CD4-positive, CD25-positive, alpha-beta regulatory T cell (primary cell): ENCODE measurements at regions not wholly inside any gene's neighbourhood (a gene's known extent, or its start where the extent isn't known, plus 50 kb on each side); places are given as distances from the start of the nearest gene placed in this dataset.

Experiments used
- ATAC-seq, 2 donors: fragments of 150-1000 bp; cut with Tn5 transposase; one replicate each; pipeline ENCODE4 v1.10.0; 2021; ENCODE audit warnings: low read depth in 2 of 2, moderate number of reproducible peaks in 2 of 2, moderate library complexity in 1 of 2
- DNase-seq, 3 donors: peaks; one replicate each; pipeline versions ENCODE4 v3.0.0 to v3.0.0-alpha.2; 2012 to 2022; ENCODE audit warnings: mixed read lengths in 1 of 3
- H3K27ac ChIP-seq: one replicate; pipeline ENCODE4 v1.7.0; 2013; ENCODE audit warnings: mild to moderate bottlenecking, low read length; ENCODE audit not compliant: insufficient read depth, poor library complexity, severe bottlenecking
- H3K27me3 ChIP-seq: one replicate; pipeline ENCODE4 v1.7.0; 2013; ENCODE audit warnings: low read length; ENCODE audit not compliant: control insufficient read depth, insufficient read depth
- H3K36me3 ChIP-seq: one replicate; pipeline ENCODE4 v1.7.0; 2013; ENCODE audit warnings: mild to moderate bottlenecking, low read length, moderate library complexity; ENCODE audit not compliant: control insufficient read depth, insufficient read depth
- H3K4me1 ChIP-seq: 2 replicates; pipeline ENCODE4 v1.7.0; 2013; ENCODE audit warnings: mild to moderate bottlenecking, low read length; ENCODE audit not compliant: insufficient read depth, control insufficient read depth, poor library complexity, severe bottlenecking
- H3K4me3 ChIP-seq: one replicate; pipeline ENCODE4 v1.7.0; 2013; ENCODE audit warnings: low read depth, mild to moderate bottlenecking, low read length, moderate library complexity
- H3K9me3 ChIP-seq, 2 experiments: 1 replicate in 1 of 2; 2 replicates in 1 of 2; pipeline ENCODE4 v1.7.0; 2013; ENCODE audit warnings: low read length in 2 of 2, mild to moderate bottlenecking in 1 of 2, moderate library complexity in 1 of 2; ENCODE audit not compliant: control insufficient read depth in 2 of 2
- H3K27ac Mint-ChIP-seq, 3 donors: one replicate each; pipeline ENCODE4 v1.8.0; 2020 to 2022; ENCODE audit warnings: mild to moderate bottlenecking in 3 of 3, mixed read lengths in 3 of 3, moderate library complexity in 2 of 3
- H3K27me3 Mint-ChIP-seq: one replicate; pipeline ENCODE4 v1.8.0; 2022; ENCODE audit warnings: mild to moderate bottlenecking, mixed read lengths
- H3K36me3 Mint-ChIP-seq: one replicate; pipeline ENCODE4 v1.8.0; 2020; ENCODE audit warnings: mixed read lengths
- H3K4me1 Mint-ChIP-seq, 4 donors: one replicate each; pipeline ENCODE4 v1.8.0; 2020 to 2022; ENCODE audit warnings: mixed read lengths in 4 of 4, mild to moderate bottlenecking in 1 of 4
- H3K4me3 Mint-ChIP-seq, 4 donors: one replicate each; pipeline ENCODE4 v1.8.0; 2020 to 2022; ENCODE audit warnings: mild to moderate bottlenecking in 4 of 4, mixed read lengths in 4 of 4, moderate library complexity in 3 of 4
- H3K9me3 Mint-ChIP-seq, 7 donors: one replicate each; pipeline ENCODE4 v1.8.0; 2020 to 2022; ENCODE audit warnings: mixed read lengths in 7 of 7, mild to moderate bottlenecking in 3 of 7, moderate library complexity in 2 of 7

GRCh38 chr11:127564810-127565209, 564.2 kb upstream of the KIRREL3 start:
- no peaks in the 10 kb centered on the region for H3K4me1 Mint-ChIP-seq
- no peak overlapping the region for H3K4me3 ChIP-seq
- H3K27me3 Mint-ChIP-seq = no peaks in the 10 kb centered on the region
- H3K27ac ChIP-seq = no peak overlapping the region
- no peaks in the 10 kb centered on the region for H3K36me3 ChIP-seq
- H3K9me3 Mint-ChIP-seq = peaks cover 0 to 2% (median 0%) of the 10 kb centered on the region in 7 donors
- H3K9me3 ChIP-seq = no peaks in the 10 kb centered on the region
- no peaks in the 10 kb centered on the region for H3K27me3 ChIP-seq
- DNase-seq (no peak), ATAC-seq (no peak)
- H3K4me3 Mint-ChIP-seq = no peak overlapping the region
- H3K27ac Mint-ChIP-seq = no peak overlapping the region
- H3K36me3 Mint-ChIP-seq = no peaks in the 10 kb centered on the region
- H3K4me1 ChIP-seq = no peaks in the 10 kb centered on the region

GRCh38 chr11:127559978-127560377, 559.4 kb upstream of the KIRREL3 start:
- Mint-ChIP-seq H3K27me3 (no peaks in the 10 kb centered on the region), H3K9me3 (peaks cover 0 to 1% (median 0%) of the 10 kb centered on the region in 7 donors), H3K27ac (no peak overlapping the region), H3K36me3 (no peaks in the 10 kb centered on the region), H3K4me3 (no peak overlapping the region), H3K4me1 (no peaks in the 10 kb centered on the region)
- no peaks in the 10 kb centered on the region for H3K36me3 ChIP-seq
- H3K4me3 ChIP-seq = no peak overlapping the region
- H3K4me1 ChIP-seq = no peaks in the 10 kb centered on the region
- no peak overlapping the region for H3K27ac ChIP-seq
- H3K27me3 ChIP-seq = no peaks in the 10 kb centered on the region
- no peaks in the 10 kb centered on the region for H3K9me3 ChIP-seq
- ATAC-seq = no peak
- no peak for DNase-seq

DNA sequence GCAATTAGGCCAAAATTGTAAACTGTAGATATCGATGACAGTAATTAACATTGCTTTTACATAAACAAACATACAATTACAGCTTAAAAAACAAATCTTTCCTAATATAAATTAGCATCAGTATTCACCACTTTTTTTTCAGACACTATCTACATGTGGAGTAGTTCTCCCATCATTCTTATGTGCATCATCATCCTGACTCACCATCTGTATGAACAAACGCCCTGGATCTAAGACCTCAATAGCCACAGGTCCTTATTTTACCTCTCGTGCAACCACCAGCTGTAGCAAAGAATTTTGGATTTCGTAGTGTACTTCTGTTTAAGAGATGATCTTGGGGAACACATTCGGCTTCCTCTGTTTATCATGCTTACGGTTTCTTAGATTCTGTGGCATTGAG, 551.9 kb upstream of the KIRREL3 start:
- no peak overlapping the region for H3K27ac ChIP-seq
- peaks cover 5% of the 10 kb centered on the region for H3K27me3 Mint-ChIP-seq
- H3K9me3 ChIP-seq = no peaks in the 10 kb centered on the region
- no peaks in the 10 kb centered on the region for H3K4me1 ChIP-seq
- H3K4me3 ChIP-seq = no peak overlapping the region
- no peak overlapping the region for H3K27ac Mint-ChIP-seq
- peaks cover 0 to 3% (median 0%) of the 10 kb centered on the region in 7 donors for H3K9me3 Mint-ChIP-seq
- H3K4me3 Mint-ChIP-seq = no peak overlapping the region
- no peaks in the 10 kb centered on the region for H3K4me1 Mint-ChIP-seq
- H3K36me3 Mint-ChIP-seq = no peaks in the 10 kb centered on the region
- ATAC-seq (no peak), DNase-seq (no peak)
- no peaks in the 10 kb centered on the region for H3K27me3 ChIP-seq
- no peaks in the 10 kb centered on the region for H3K36me3 ChIP-seq

GRCh38 chr11:127531167-127531566, 530.6 kb upstream of the KIRREL3 start:
- H3K27me3 ChIP-seq = no peaks in the 10 kb centered on the region
- H3K9me3 ChIP-seq = no peaks in the 10 kb centered on the region
- no peak overlapping the region for H3K27ac Mint-ChIP-seq
- no peak overlapping the region for H3K4me3 ChIP-seq
- H3K9me3 Mint-ChIP-seq = peaks cover 0 to 7% (median under 1%) of the 10 kb centered on the region in 7 donors
- no peaks in the 10 kb centered on the region for H3K4me1 ChIP-seq
- ATAC-seq = no peak
- H3K27me3 Mint-ChIP-seq = no peaks in the 10 kb centered on the region
- H3K4me3 Mint-ChIP-seq = no peak overlapping the region
- no peak overlapping the region for H3K27ac ChIP-seq
- H3K4me1 Mint-ChIP-seq = no peaks in the 10 kb centered on the region
- no peak for DNase-seq
- no peaks in the 10 kb centered on the region for H3K36me3 Mint-ChIP-seq
- no peaks in the 10 kb centered on the region for H3K36me3 ChIP-seq

- Mint-ChIP-seq H3K9me3 (peaks cover 0 to 7% (median 1%) of the 10 kb centered on the region in 7 donors), H3K4me1 (no peaks in the 10 kb centered on the region), H3K4me3 (no peak overlapping the region), H3K36me3 (no peaks in the 10 kb centered on the region), H3K27ac (no peak overlapping the region), H3K27me3 (no peaks in the 10 kb centered on the region)
- ATAC-seq (no peak), DNase-seq (no peak)
- H3K27me3 ChIP-seq = no peaks in the 10 kb centered on the region
- H3K36me3 ChIP-seq = no peaks in the 10 kb centered on the region
- no peaks in the 10 kb centered on the region for H3K4me1 ChIP-seq
- H3K27ac ChIP-seq = no peak overlapping the region
- H3K9me3 ChIP-seq = no peaks in the 10 kb centered on the region
- H3K4me3 ChIP-seq = no peak overlapping the region
Observed at GRCh38 chr11:127528297-127528696, 527.7 kb upstream of the KIRREL3 start.

- Mint-ChIP-seq H3K4me1 (no peaks in the 10 kb centered on the region), H3K36me3 (no peaks in the 10 kb centered on the region), H3K27me3 (no peaks in the 10 kb centered on the region), H3K9me3 (peaks cover 0 to 1% (median 0%) of the 10 kb centered on the region in 7 donors), H3K27ac (no peak overlapping the region), H3K4me3 (no peak overlapping the region)
- DNase-seq (no peak), ATAC-seq (no peak)
- no peak overlapping the region for H3K4me3 ChIP-seq
- H3K9me3 ChIP-seq = no peaks in the 10 kb centered on the region
- no peaks in the 10 kb centered on the region for H3K36me3 ChIP-seq
- H3K27ac ChIP-seq = no peak overlapping the region
- H3K4me1 ChIP-seq = no peaks in the 10 kb centered on the region
- no peaks in the 10 kb centered on the region for H3K27me3 ChIP-seq
Observed at GRCh38 chr11:127524618-127525017, 524.0 kb upstream of the KIRREL3 start.

- no peaks in the 10 kb centered on the region for H3K27me3 Mint-ChIP-seq
Observed at GRCh38 chr11:127521413-127521812, 520.8 kb upstream of the KIRREL3 start.

DNA sequence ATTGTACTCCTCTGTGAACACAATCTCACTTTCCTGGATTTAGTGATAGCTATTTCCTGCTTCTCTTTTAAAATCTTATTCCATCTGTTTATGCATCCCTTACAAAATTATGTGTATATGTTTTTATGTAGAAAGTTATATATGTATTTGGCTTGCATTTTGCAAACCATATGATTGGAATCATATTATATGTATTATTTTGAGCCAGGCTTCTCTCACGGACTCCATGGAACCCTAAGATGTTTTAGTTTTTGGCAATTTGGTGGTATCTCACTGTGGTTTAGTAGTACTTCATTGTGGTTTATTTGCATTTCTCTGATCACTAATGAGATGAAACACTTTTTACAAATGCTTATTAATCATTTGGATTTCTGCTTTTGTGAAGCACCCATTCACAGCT, 507.3 kb upstream of the KIRREL3 start:
- no peak overlapping the region for H3K4me3 ChIP-seq
- Mint-ChIP-seq H3K9me3 (peaks cover 0 to 7% (median 2%) of the 10 kb centered on the region in 7 donors), H3K4me3 (no peak overlapping the region), H3K36me3 (no peaks in the 10 kb centered on the region), H3K27me3 (peaks cover 4% of the 10 kb centered on the region), H3K27ac (no peak overlapping the region), H3K4me1 (no peaks in the 10 kb centered on the region)
- H3K9me3 ChIP-seq = no peaks in the 10 kb centered on the region
- DNase-seq (no peak), ATAC-seq (no peak)
- H3K4me1 ChIP-seq = no peaks in the 10 kb centered on the region
- H3K27ac ChIP-seq = no peak overlapping the region
- H3K27me3 ChIP-seq = no peaks in the 10 kb centered on the region
- H3K36me3 ChIP-seq = no peaks in the 10 kb centered on the region

More at GRCh38 chr11:127521413-127521812, 520.8 kb upstream of the KIRREL3 start:
- ATAC-seq (no peak), DNase-seq (no peak)
- Mint-ChIP-seq H3K4me1 (no peaks in the 10 kb centered on the region), H3K4me3 (no peak overlapping the region), H3K27ac (no peak overlapping the region), H3K9me3 (peaks cover 0 to 6% (median 1%) of the 10 kb centered on the region in 7 donors), H3K36me3 (no peaks in the 10 kb centered on the region)
- Histone ChIP-seq H3K9me3 (no peaks in the 10 kb centered on the region), H3K4me1 (no peaks in the 10 kb centered on the region), H3K4me3 (no peak overlapping the region), H3K27me3 (no peaks in the 10 kb centered on the region), H3K36me3 (no peaks in the 10 kb centered on the region), H3K27ac (no peak overlapping the region)
